ENCODE measurements at regions not wholly inside any gene's neighbourhood (a gene's known extent, or its start where the extent isn't known, plus 50 kb on each side); places are given as distances from the start of the nearest gene placed in this dataset.

GRCh38 chr7:9785211-9785610 is 1188.5 kb upstream of the PHF14 start:
- no peaks in the 10 kb centered on the region for H3K27me3 ChIP-seq
- no peaks in the 10 kb centered on the region for H3K9me3 ChIP-seq
- TF ChIP-seq POLR2AphosphoS5 (IDR thresholded peaks at IDR 0.05) = no peak
- TF ChIP-seq POLR2A (IDR thresholded peaks at IDR 0.05) = no peak
- no peak for TF ChIP-seq EP300 (IDR thresholded peaks at IDR 0.05)
- H3K4me1 ChIP-seq = no peaks in the 10 kb centered on the region
- ATAC-seq = no peak
- WGBS, 2 donors (ENCODE audit: low coverage in 1 of 2) = 62 to 67% methylated on average over 1 of the region's 1 CpG
- no peaks in the 10 kb centered on the region for H3K36me3 ChIP-seq
- H3K27ac ChIP-seq = no peak overlapping the region
- no peak overlapping the region for H3K4me3 ChIP-seq

- no peak overlapping the region for H3K27ac ChIP-seq
- no peak overlapping the region for H3K4me3 ChIP-seq
- H3K27me3 ChIP-seq = no peaks in the 10 kb centered on the region
- H3K4me1 ChIP-seq = no peaks in the 10 kb centered on the region
- H3K36me3 ChIP-seq = no peaks in the 10 kb centered on the region
- WGBS, 2 donors (ENCODE audit: low coverage in 1 of 2) = 50% methylated on average over 1 of the region's 1 CpG; no CpG with 5 or more reads in 1 of the 2 donors
- no peaks in the 10 kb centered on the region for H3K9me3 ChIP-seq
- no peak for ATAC-seq
- TF ChIP-seq POLR2AphosphoS5 (IDR thresholded peaks at IDR 0.05) (no peak), CTCF (IDR thresholded peaks at IDR 0.05) (no peak), EP300 (IDR thresholded peaks at IDR 0.05) (no peak), POLR2A (IDR thresholded peaks at IDR 0.05) (no peak)
Observed at GRCh38 chr7:9796241-9796640, 1177.4 kb upstream of the PHF14 start.

GRCh38 chr7:9822458-9823290 is 1151.0 kb upstream of the PHF14 start:
- 0 to 80% methylated on average over 1 to 7 of the region's 20 CpGs for WGBS, 2 donors (ENCODE audit: low coverage in 1 of 2)
- H3K4me3 ChIP-seq = no peak overlapping the region
- H3K4me1 ChIP-seq = no peaks in the 10 kb centered on the region
- peaks cover 0 to 8% (median 0%) of the 10 kb centered on the region in 3 donors for H3K9me3 ChIP-seq
- TF ChIP-seq POLR2AphosphoS5 (IDR thresholded peaks at IDR 0.05) (no peak), CTCF (IDR thresholded peaks at IDR 0.05) (no peak), EP300 (IDR thresholded peaks at IDR 0.05) (no peak), POLR2A (IDR thresholded peaks at IDR 0.05) (no peak)
- no peak for ATAC-seq
- no peak overlapping the region for H3K27ac ChIP-seq
- no peaks in the 10 kb centered on the region for H3K36me3 ChIP-seq
- no peaks in the 10 kb centered on the region for H3K27me3 ChIP-seq

GRCh38 chr7:9835199-9835598 is 1138.5 kb upstream of the PHF14 start:
- Histone ChIP-seq H3K27me3 (no peaks in the 10 kb centered on the region), H3K4me1 (no peaks in the 10 kb centered on the region), H3K9me3 (no peaks in the 10 kb centered on the region), H3K36me3 (no peaks in the 10 kb centered on the region), H3K4me3 (no peak overlapping the region), H3K27ac (no peak overlapping the region)
- TF ChIP-seq EP300 (IDR thresholded peaks at IDR 0.05) (no peak), POLR2A (IDR thresholded peaks at IDR 0.05) (no peak), POLR2AphosphoS5 (IDR thresholded peaks at IDR 0.05) (no peak), CTCF (IDR thresholded peaks at IDR 0.05) (no peak)
- WGBS, 2 donors (ENCODE audit: low coverage in 1 of 2) = 67 to 92% methylated on average over 3 of the region's 3 CpGs
- ATAC-seq = no peak

- WGBS, 2 donors (ENCODE audit: low coverage in 1 of 2) = 57 to 61% methylated on average over 1 of the region's 1 CpG
- no peak overlapping the region for H3K4me3 ChIP-seq
- H3K36me3 ChIP-seq = no peaks in the 10 kb centered on the region
- no peaks in the 10 kb centered on the region for H3K27me3 ChIP-seq
- H3K9me3 ChIP-seq = no peaks in the 10 kb centered on the region
- H3K4me1 ChIP-seq = no peaks in the 10 kb centered on the region
- ATAC-seq = no peak
- TF ChIP-seq EP300 (IDR thresholded peaks at IDR 0.05) = no peak
- no peak for TF ChIP-seq POLR2A (IDR thresholded peaks at IDR 0.05)
- TF ChIP-seq POLR2AphosphoS5 (IDR thresholded peaks at IDR 0.05) = no peak
- TF ChIP-seq CTCF (IDR thresholded peaks at IDR 0.05) = no peak
- H3K27ac ChIP-seq = no peak overlapping the region
Observed at GRCh38 chr7:9836671-9837070, 1137.0 kb upstream of the PHF14 start.
